Kidney capillary endothelial cell (primary cell): ENCODE measurements at regions not wholly inside any gene's neighbourhood (a gene's known extent, or its start where the extent isn't known, plus 50 kb on each side); places are given as distances from the start of the nearest gene placed in this dataset.

Experiments
- DNase-seq: peaks from one replicate; pipeline ENCODE4 v3.0.0-alpha.2; 2018; ENCODE audit warnings: low spot score

DNA sequence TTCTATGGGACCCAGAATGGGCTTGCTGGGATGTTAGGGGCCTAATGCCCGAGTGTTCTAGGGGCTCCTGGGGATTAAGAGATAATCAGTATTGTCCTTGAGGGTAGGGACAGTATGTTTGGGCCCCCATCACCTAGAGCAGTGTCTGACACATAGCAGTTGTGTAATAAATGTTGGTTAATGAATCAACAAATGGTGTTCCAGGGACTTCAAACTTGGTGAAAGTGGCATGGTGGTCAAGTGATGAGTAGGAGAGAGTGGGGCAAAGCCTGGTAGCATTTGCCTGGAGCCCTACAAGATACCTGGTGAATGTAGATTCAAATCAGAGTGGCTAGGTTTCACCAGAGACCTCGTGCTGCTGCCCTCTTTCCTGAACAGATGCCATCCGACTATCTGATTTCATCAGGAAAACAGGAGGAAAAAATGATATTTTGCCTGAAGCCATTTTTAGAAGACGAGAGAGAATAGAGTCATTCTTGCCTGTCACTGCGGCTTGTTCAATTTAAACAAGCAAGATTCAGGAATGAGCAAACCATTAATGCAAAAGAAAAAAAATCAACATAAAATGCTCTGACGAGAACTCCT, 117.3 kb downstream of the RPL22L1 start:
- DNase-seq: no peak

- DNase-seq: peak; percentile 50
Measured at GRCh38 chr3:170751899-170752293, 118.1 kb downstream of the RPL22L1 start.

DNA sequence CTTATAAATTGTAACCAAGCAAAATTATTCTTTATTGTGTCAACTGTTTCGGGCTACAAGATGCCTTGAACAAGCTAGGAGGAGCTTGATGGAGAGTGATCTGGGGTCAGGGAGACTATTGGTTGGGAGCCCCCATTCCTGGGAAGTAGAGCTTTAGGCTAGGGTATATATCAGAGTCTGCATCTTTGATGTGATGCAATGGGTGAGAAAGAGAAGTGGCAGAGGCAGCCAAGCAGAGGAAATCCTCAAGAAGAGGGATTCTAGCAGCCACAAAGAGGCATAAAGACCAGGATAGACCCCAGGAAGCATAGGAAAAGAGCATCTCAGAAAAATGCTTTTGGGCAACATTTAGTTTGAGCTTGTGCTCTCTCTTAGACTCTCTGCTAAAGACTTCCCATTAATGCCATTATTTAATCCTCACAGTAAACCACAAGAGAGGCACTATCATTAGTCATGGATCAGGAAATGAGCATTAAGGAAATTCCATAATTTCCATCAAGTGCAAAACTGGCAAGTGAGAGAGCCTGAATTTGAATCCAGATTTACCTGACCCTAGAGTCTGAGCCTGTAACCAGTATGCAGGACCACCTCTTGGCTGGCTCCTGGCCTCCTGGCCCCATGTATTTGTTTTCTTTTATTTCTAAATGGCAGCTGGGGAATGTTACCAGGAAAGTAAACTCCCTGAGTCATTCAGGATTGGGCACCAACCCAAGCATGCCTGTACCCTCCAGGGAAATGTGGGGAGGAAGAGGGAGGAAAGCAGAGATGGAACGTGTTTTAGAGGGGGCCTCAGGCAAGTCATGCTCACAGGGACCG, 118.7 kb downstream of the RPL22L1 start:
- DNase-seq: peak; percentile 85

DNA sequence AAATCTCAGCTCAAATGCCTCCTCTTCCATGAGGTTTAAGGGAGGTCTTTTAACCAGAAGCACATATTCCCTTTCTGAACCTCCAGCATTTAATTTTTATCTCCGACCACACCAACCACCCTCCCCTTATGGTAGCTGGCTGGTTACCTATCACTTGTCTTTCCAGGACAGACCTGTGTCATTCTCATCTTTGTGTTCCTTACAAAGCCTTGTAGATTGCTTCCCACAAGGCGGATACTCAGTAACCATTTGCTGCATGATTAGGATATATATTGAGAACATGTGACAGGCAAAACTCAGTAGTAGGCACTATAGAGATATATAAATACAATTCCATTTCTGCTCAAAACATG, 119.5 kb downstream of the RPL22L1 start:
- no peak for DNase-seq

GRCh38 chr3:170749765-170750477, 120.1 kb downstream of the RPL22L1 start:
- DNase-seq: no peak

GRCh38 chr3:170749185-170749584, 120.8 kb downstream of the RPL22L1 start:
- no peak for DNase-seq

DNA sequence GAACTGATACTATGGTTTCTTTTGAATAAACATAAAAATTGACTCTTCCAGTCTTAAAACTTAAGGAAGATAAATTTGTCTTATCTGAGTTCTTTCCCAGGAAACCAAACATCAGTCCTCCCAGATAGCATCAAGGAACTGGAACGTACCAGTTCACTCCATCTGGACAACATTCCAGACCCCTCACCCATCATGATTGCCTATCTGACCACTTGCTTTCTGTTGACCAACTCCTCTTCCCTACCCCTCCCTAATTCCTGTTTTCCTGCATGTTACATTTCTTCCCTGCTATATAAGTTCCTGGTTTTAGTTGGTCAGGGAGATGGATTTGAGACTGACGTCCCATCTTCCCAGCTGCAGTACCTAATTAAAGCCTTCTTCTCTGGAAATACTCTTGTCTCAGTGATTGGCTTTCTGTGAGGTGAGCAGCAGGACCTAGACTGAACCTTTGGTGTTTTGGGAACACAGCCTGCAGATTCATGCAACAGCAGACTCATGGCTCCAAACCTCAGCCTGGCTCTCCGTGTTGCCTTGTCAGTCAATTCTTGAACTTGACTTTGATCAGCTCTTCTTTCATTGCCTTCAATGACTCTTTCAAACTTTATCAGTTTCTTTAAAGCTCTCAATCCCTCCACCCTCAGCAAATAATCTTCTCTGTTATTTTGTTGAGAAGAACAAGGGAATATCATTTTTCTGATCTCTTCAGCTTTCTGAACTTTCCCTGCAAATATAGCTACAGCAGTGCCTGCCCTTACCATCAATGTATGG, 123.6 kb downstream of the RPL22L1 start:
- DNase-seq: no peak

- DNase-seq: peak; percentile 90
Measured at GRCh38 chr3:170745211-170745718, 124.7 kb downstream of the RPL22L1 start.

DNA sequence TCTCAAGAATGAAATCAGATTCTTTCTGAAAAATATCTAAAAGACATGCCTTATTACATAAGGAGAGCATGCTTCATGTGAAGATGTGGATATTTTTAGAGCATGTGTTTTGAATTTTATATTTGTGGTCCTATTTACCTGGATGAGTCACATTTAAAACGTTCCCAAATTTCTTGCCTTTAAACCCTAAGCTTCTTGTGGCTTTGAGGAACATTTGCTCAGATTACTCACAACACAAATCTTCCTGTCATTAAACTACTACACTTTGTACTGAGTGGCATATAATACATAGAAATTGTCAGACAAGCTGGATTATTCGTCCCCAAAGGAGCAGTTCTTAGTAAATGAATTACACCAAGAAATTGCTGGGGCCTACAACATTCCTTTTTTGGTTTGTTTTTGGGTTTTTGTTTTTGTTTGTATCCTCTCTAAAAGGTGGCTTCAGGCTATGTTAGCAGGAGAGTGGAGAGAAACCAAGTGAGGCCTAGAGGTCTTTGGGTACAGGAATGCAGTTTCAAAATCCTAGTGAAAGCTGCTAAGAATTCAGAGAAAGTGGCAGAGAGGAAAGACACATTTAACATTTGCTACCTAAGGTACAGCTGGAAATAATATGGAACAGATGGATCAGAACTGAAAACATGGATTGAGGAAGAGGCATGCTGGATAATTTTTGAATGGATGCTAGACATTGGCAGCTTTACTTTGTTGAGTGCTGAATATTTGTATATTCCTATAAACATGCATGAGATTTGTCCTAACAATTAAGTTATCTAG, 128.1 kb downstream of the RPL22L1 start:
- no peak for DNase-seq

DNA sequence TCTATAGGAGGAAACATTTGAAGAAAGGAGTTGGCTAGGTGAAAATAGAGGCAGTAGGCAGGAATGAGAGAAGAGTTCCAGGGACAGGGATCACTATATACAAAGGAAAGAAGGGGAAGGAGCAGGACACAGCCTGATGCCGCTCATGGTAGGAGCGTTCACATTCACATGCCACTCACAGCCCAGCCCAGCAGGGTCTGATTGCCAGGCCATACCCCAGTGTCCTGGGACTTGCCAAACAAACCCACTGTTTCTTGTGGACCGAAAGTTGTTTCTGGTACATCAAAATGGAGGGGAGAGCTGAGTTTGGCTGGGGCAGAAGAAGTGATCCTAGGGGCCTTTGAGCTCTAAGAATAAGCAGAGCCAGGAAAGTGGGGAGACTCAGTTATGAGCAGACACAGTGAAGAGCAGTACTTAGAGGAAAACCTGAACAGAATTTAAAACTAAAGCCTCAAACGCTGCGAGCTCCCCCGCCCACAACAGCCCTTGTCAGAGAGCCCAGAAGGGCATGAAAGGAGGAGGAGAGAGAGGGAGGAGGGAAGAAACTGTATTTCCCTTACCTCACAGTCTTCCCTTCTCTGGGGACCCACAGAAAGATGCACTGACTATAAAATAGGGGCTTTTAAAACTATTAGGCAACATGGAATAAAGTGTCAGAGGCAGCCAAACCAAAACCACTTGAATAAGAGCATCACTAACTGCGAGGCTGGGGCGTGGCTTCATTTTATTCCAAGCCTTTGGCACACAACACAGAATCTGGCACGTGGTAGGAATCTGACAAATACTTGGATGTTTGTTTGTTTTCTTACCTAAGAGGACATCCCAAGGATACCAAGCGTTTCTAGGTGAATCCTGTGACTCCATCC, 129.0 kb downstream of the RPL22L1 start:
- DNase-seq: no peak

GRCh38 chr3:170740285-170740684, 129.7 kb downstream of the RPL22L1 start:
- no peak for DNase-seq

DNA sequence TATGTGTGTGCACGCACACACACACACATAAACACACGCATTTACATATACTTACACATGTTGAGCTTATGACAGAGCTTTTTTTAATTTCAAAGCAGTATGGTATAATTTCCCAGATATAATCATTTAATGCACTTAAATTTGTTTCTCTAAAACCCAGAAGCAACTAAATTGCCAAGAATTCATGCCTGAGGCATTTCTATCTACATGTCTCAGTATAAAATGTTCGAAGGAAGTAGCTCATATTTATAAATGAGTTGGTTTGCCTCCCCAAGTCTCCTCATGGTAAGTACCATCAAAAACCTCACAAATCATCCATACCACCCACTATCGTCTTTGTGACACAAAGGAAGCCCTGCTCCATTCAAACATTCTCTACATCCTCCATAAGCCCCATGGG, 130.6 kb downstream of the RPL22L1 start:
- no peak for DNase-seq

- DNase-seq: no peak
Measured at GRCh38 chr3:170738766-170739165, 131.2 kb downstream of the RPL22L1 start.

- no peak for DNase-seq
Measured at GRCh38 chr3:170737498-170738162, 132.4 kb downstream of the RPL22L1 start.

- no peak for DNase-seq
Measured at GRCh38 chr3:170735821-170736220, 134.2 kb downstream of the RPL22L1 start.

GRCh38 chr3:170734735-170735065, 135.3 kb downstream of the RPL22L1 start:
- no peak for DNase-seq

- no peak for DNase-seq
Measured at GRCh38 chr3:170734043-170734734, 135.8 kb downstream of the RPL22L1 start.

DNA sequence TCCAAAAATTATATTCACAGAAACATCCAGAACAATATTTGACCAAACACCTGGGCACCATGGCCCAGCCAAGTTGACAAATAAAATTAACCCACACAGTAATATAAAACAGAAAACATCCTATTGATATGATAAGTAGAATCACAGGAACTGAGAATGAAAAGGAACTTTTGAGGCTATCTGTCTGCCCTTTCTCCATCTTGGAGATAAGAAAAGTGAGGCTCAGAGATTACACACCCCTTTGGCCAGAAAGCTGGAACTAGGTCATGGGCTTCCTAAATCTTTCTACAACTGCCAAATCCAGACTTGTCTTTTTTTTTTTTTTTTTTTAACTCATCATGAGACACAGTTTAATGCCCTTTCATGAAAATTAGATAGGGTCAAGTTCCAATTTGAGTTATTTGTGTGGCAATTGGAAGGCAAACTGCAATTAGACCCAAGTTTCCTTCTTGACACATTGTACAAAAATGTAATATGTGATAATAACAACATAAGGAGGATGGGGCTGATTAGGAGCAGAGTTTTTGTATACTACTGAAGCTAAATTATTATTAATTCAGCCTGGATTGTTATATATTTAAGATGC, 137.2 kb downstream of the RPL22L1 start:
- DNase-seq: no peak

DNA sequence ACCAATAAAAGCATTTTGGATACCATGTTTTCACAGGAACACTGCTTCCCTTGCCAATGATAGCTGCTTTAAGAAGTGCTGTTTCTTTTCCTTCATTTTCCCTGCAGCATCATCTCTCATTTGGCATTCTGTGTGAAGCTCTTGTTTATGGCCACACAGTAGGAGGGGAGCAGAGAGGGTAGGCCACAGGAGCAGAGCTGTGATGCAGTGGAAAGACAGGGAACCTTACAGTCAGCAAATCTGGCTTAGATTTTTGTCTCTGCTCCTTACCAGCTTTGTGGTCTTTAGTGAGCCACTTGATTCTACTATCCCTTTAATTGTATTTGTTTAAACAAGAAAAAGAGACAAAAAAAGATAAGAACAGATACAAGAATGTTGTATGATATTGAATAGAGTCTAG, 138.7 kb downstream of the RPL22L1 start:
- no peak for DNase-seq
